OCI-LY7 (cell line): ENCODE measurements at regions not wholly inside any gene's neighbourhood (a gene's known extent, or its start where the extent isn't known, plus 50 kb on each side); places are given as distances from the start of the nearest gene placed in this dataset.

Source experiments
- CTCF ChIP-seq: fragments of 200-600 bp; sonication (generic); conservative IDR thresholded peaks from 2 replicates; pipeline ENCODE4 v1.5.1; 2014; ENCODE audit warnings: mild to moderate bottlenecking, antibody characterized with exemption, low read length, moderate library complexity, mixed read lengths
- EZH2phosphoT487 ChIP-seq: fragments of 200-600 bp; sonication (generic); IDR thresholded peaks from 2 replicates; pipeline ENCODE4 v1.6.1; 2018; ENCODE audit warnings: low read depth, borderline replicate concordance, mild to moderate bottlenecking, mixed run types, antibody characterized with exemption, low read length, moderate library complexity, mixed read lengths

- TF ChIP-seq CTCF (no peak), EZH2phosphoT487 (no peak)
Measured at GRCh38 chr16:80059836-80060235, 459.3 kb upstream of the MAF start.
